H1 (cell line): ENCODE measurements at regions not wholly inside any gene's neighbourhood (a gene's known extent, or its start where the extent isn't known, plus 50 kb on each side); places are given as distances from the start of the nearest gene placed in this dataset.

ENCODE experiments used
- POLR2A ChIP-seq, 2 experiments: IDR thresholded peaks; 1 replicate in 1 of 2; 2 replicates in 1 of 2; pipeline ENCODE4 v1.6.1; 2011; ENCODE audit warnings: low read depth in 2 of 2, low read length in 2 of 2, mild to moderate bottlenecking in 2 of 2; ENCODE audit errors: control extremely low read depth in 1 of 2
- POU5F1 ChIP-seq: IDR thresholded peaks from 2 replicates; pipeline ENCODE4 v1.6.1; 2011; ENCODE audit warnings: low read depth, mild to moderate bottlenecking, low read length, moderate library complexity
- RAD21 ChIP-seq, 2 experiments: IDR thresholded peaks in 1 of 2; conservative IDR thresholded peaks in 1 of 2; 2 replicates each; pipeline ENCODE4 v1.6.1; 2011; ENCODE audit warnings: low read depth in 2 of 2, low read length in 2 of 2, improper control_type of control experiment in 1 of 2, inconsistent platforms in 1 of 2, mild to moderate bottlenecking in 1 of 2, moderate library complexity in 1 of 2
- TBP ChIP-seq: IDR thresholded peaks from 2 replicates; pipeline ENCODE4 v1.6.1; 2011; ENCODE audit warnings: low read depth, low read length, improper control_type of control experiment
- TEAD4 ChIP-seq: IDR thresholded peaks from 2 replicates; pipeline ENCODE4 v1.6.1; 2012; ENCODE audit warnings: low read depth, low read length, inconsistent platforms, mixed read lengths
- TF ChIP-seq, protein P1 (sequence below), 3 experiments: IDR thresholded peaks; 1 replicate in 2 of 3; 2 replicates in 1 of 3; pipeline versions ENCODE4 v1.5.1 to v1.6.1; 2011; ENCODE audit warnings: low read length in 3 of 3, mild to moderate bottlenecking in 3 of 3, inconsistent platforms in 2 of 3, low read depth in 1 of 3, moderate library complexity in 1 of 3; ENCODE audit not compliant: insufficient read depth in 1 of 3; ENCODE audit errors: control extremely low read depth in 1 of 3

DNA sequence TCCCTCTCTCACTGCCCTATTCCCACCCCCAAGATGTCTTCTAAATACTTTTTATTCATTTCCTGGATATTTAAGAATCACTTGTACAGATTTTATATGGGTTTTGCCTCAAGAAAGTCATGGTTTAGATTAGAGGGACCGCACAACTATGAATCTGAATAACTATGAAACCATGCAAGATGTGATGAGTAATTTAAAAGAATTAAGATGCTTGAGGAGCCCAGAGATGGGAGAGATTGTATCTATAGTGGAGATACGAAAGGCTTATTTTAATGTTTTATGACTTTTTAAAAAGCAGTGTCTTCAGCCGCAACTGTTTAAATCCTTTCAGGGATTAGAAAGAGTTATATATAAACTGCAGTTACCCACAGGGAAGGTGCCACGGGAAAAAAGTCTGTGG, 324.1 kb downstream of the LPIN1 start:
- TF ChIP-seq TEAD4 = no peak
- no peak for TF ChIP-seq POU5F1
- TF ChIP-seq POLR2A (IDR thresholded peaks at IDR 0.05; ENCODE audit: control extremely low read depth in 1 of 2, low read depth in 2 of 2, low read length in 2 of 2) = no peak
- TF ChIP-seq, protein P1, sequence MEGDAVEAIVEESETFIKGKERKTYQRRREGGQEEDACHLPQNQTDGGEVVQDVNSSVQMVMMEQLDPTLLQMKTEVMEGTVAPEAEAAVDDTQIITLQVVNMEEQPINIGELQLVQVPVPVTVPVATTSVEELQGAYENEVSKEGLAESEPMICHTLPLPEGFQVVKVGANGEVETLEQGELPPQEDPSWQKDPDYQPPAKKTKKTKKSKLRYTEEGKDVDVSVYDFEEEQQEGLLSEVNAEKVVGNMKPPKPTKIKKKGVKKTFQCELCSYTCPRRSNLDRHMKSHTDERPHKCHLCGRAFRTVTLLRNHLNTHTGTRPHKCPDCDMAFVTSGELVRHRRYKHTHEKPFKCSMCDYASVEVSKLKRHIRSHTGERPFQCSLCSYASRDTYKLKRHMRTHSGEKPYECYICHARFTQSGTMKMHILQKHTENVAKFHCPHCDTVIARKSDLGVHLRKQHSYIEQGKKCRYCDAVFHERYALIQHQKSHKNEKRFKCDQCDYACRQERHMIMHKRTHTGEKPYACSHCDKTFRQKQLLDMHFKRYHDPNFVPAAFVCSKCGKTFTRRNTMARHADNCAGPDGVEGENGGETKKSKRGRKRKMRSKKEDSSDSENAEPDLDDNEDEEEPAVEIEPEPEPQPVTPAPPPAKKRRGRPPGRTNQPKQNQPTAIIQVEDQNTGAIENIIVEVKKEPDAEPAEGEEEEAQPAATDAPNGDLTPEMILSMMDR (IDR thresholded peaks at IDR 0.05; ENCODE audit: control extremely low read depth in 1 of 3, insufficient read depth in 1 of 3, low read depth in 1 of 3, low read length in 3 of 3) = no peak
- no peak for TF ChIP-seq TBP
- TF ChIP-seq RAD21 (IDR thresholded peaks at IDR 0.05 in 1 of 2, conservative IDR thresholded peaks at IDR 0.05 in 1 of 2; ENCODE audit: low read depth in 2 of 2, low read length in 2 of 2) = no peak
